Upper lobe of left lung (tissue), 6 donors: ENCODE measurements at regions not wholly inside any gene's neighbourhood (a gene's known extent, or its start where the extent isn't known, plus 50 kb on each side); places are given as distances from the start of the nearest gene placed in this dataset.

Source experiments
- ATAC-seq, 2 donors: fragments of 200-7000 bp; cut with Tn5 transposase; one replicate each; pipeline ENCODE4 v1.9.1; 2022; ENCODE audit warnings: mild to moderate bottlenecking in 2 of 2, moderate library complexity in 2 of 2; ENCODE audit not compliant: low FRiP score in 2 of 2
- DNase-seq, 2 donors: peaks; one replicate each; pipeline ENCODE4 v3.0.0-alpha.2; 2019 to 2020
- H3K27ac ChIP-seq, 4 donors: fragments of 200-600 bp; sonication (generic); one replicate each; pipeline ENCODE4 v1.5.1; 2016 to 2019
- H3K27me3 ChIP-seq, 4 donors: fragments of 200-600 bp; sonication (generic); one replicate each; pipeline ENCODE4 v1.5.1; 2017 to 2019
- H3K36me3 ChIP-seq, 4 donors: fragments of 200-600 bp; sonication (generic); one replicate each; pipeline ENCODE4 v1.5.1; 2016 to 2019
- H3K4me1 ChIP-seq, 4 donors: fragments of 200-600 bp; sonication (generic); one replicate each; pipeline ENCODE4 v1.5.1; 2018 to 2019
- H3K4me3 ChIP-seq, 4 donors: fragments of 200-600 bp; sonication (generic); one replicate each; pipeline ENCODE4 v1.5.1; 2017 to 2019; ENCODE audit warnings: mild to moderate bottlenecking in 2 of 4, moderate library complexity in 1 of 4
- H3K9me3 ChIP-seq, 4 donors: fragments of 200-600 bp; sonication (generic); one replicate each; pipeline ENCODE4 v1.5.1; 2018 to 2019
- CTCF ChIP-seq, 6 experiments: fragments of 450-650 bp in 4 of 6; fragments of 200-600 bp in 2 of 6; sonication (generic) in 2 of 6; IDR thresholded peaks; one replicate each; pipeline ENCODE4 v1.5.1; 2016 to 2019; ENCODE audit warnings: antibody characterized with exemption in 6 of 6
- EP300 ChIP-seq, 4 donors: sonication (generic); formaldehyde crosslinking; IDR thresholded peaks; one replicate each; pipeline ENCODE4 v1.5.1; 2017; ENCODE audit warnings: antibody characterized with exemption in 4 of 4, control low read depth in 2 of 4
- POLR2A ChIP-seq, 4 donors: fragments of 450-650 bp; IDR thresholded peaks; one replicate each; pipeline ENCODE4 v1.5.1; 2016 to 2017; ENCODE audit warnings: antibody characterized with exemption in 4 of 4, mild to moderate bottlenecking in 2 of 4
- POLR2AphosphoS5 ChIP-seq, 2 donors: sonication (generic); formaldehyde crosslinking; IDR thresholded peaks; one replicate each; pipeline ENCODE4 v1.5.1; 2017; ENCODE audit warnings: antibody characterized with exemption in 2 of 2
- WGBS, 2 donors: methylation state at CpG; one replicate each; pipeline ENCODE4 v1.1.5; 2017 to 2018; 5-methylcytosine and 5-hydroxymethylcytosine counted together
- donor health status: DM: no; HTN: no; CAD: no; lungs with moderate emphysema.
- donor health status: DM: no; HTN: yes; CAD: no; lungs with severe emphysema.

GRCh38 chr14:43249591-43249990 lies 1257.5 kb downstream of the FSCB start:
- no peaks in the 10 kb centered on the region for H3K9me3 ChIP-seq
- no peaks in the 10 kb centered on the region for H3K27me3 ChIP-seq
- ATAC-seq (no peak), DNase-seq (no peak)
- no peak overlapping the region for H3K27ac ChIP-seq
- TF ChIP-seq EP300 (IDR thresholded peaks at IDR 0.05) (no peak), POLR2A (IDR thresholded peaks at IDR 0.05) (no peak), POLR2AphosphoS5 (IDR thresholded peaks at IDR 0.05) (no peak), CTCF (IDR thresholded peaks at IDR 0.05) (no peak)
- H3K4me1 ChIP-seq: no peaks in the 10 kb centered on the region
- 38 to 50% methylated on average over 3 of the region's 3 CpGs for WGBS, 2 donors
- no peak overlapping the region for H3K4me3 ChIP-seq
- no peaks in the 10 kb centered on the region for H3K36me3 ChIP-seq

GRCh38 chr14:43249116-43249515 lies 1258.0 kb downstream of the FSCB start:
- H3K36me3 ChIP-seq: no peaks in the 10 kb centered on the region
- DNase-seq (no peak), ATAC-seq (no peak)
- H3K27ac ChIP-seq: no peak overlapping the region
- H3K27me3 ChIP-seq: no peaks in the 10 kb centered on the region
- H3K4me3 ChIP-seq: no peak overlapping the region
- no peaks in the 10 kb centered on the region for H3K9me3 ChIP-seq
- no peak for TF ChIP-seq POLR2AphosphoS5 (IDR thresholded peaks at IDR 0.05)
- no peak for TF ChIP-seq EP300 (IDR thresholded peaks at IDR 0.05)
- no peak for TF ChIP-seq CTCF (IDR thresholded peaks at IDR 0.05)
- no peak for TF ChIP-seq POLR2A (IDR thresholded peaks at IDR 0.05)
- no peaks in the 10 kb centered on the region for H3K4me1 ChIP-seq

- ATAC-seq: no peak
Observed at GRCh38 chr14:43247877-43248276, 1259.2 kb downstream of the FSCB start.

GRCh38 chr14:43244142-43244625 lies 1262.9 kb downstream of the FSCB start:
- no peak for ATAC-seq
- Histone ChIP-seq H3K4me1 (no peaks in the 10 kb centered on the region), H3K4me3 (no peak overlapping the region), H3K27me3 (no peaks in the 10 kb centered on the region), H3K9me3 (no peaks in the 10 kb centered on the region), H3K36me3 (no peaks in the 10 kb centered on the region), H3K27ac (no peak overlapping the region)
- TF ChIP-seq CTCF (IDR thresholded peaks at IDR 0.05): no peak
- no peak for TF ChIP-seq POLR2A (IDR thresholded peaks at IDR 0.05)
- TF ChIP-seq POLR2AphosphoS5 (IDR thresholded peaks at IDR 0.05): no peak
- no peak for TF ChIP-seq EP300 (IDR thresholded peaks at IDR 0.05)
- WGBS, 2 donors: 66 to 78% methylated on average over 2 of the region's 2 CpGs
- DNase-seq: no peak

More at GRCh38 chr14:43247877-43248276, 1259.2 kb downstream of the FSCB start:
- TF ChIP-seq POLR2AphosphoS5 (IDR thresholded peaks at IDR 0.05): no peak
- TF ChIP-seq CTCF (IDR thresholded peaks at IDR 0.05): no peak
- TF ChIP-seq EP300 (IDR thresholded peaks at IDR 0.05): no peak
- no peak for TF ChIP-seq POLR2A (IDR thresholded peaks at IDR 0.05)
- no peak overlapping the region for H3K4me3 ChIP-seq
- H3K36me3 ChIP-seq: no peaks in the 10 kb centered on the region
- DNase-seq: no peak
- H3K9me3 ChIP-seq: no peaks in the 10 kb centered on the region
- no peak overlapping the region for H3K27ac ChIP-seq
- no peaks in the 10 kb centered on the region for H3K27me3 ChIP-seq
- 67 to 68% methylated on average over 1 of the region's 1 CpG for WGBS, 2 donors
- H3K4me1 ChIP-seq: no peaks in the 10 kb centered on the region

GRCh38 chr14:43243168-43243567 lies 1263.9 kb downstream of the FSCB start:
- Histone ChIP-seq H3K27ac (no peak overlapping the region), H3K36me3 (no peaks in the 10 kb centered on the region), H3K27me3 (no peaks in the 10 kb centered on the region), H3K4me1 (no peaks in the 10 kb centered on the region), H3K4me3 (no peak overlapping the region), H3K9me3 (no peaks in the 10 kb centered on the region)
- no peak for ATAC-seq
- WGBS, 2 donors: 88 to 94% methylated on average over 1 of the region's 1 CpG
- TF ChIP-seq POLR2A (IDR thresholded peaks at IDR 0.05): no peak
- no peak for TF ChIP-seq EP300 (IDR thresholded peaks at IDR 0.05)
- TF ChIP-seq POLR2AphosphoS5 (IDR thresholded peaks at IDR 0.05): no peak
- TF ChIP-seq CTCF (IDR thresholded peaks at IDR 0.05): no peak
- no peak for DNase-seq
